ENCODE measurements at regions not wholly inside any gene's neighbourhood (a gene's known extent, or its start where the extent isn't known, plus 50 kb on each side); places are given as distances from the start of the nearest gene placed in this dataset.

DNA sequence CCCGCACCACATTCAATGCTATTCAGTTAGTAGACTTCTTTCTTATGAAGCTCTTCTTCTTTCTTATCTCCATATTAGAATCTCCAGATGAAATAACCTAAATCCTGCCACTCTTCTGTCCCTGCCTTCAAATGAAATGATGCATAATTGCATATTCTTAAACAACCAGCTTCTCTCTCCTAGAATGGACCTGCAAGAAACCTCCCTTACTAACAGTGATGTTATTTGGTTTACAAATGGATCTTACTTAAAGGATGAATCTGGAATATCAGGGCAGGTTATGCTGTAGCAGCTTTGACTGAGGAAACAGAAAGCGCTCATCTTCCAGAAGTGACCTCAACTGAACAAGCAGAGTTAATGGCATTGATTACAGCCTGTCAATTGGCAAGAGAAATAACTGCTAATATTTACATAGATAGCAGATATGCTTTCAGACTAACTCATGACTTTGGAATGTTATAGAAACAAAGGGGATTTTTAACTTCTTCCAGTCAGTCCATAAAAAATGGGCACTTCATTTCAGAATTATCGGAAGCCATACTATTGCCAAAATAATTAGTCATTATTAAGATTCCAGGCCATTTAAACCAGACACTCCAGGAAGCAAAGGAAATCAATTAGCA lies 755.7 kb upstream of the HS6ST1 start (continued):
- TF ChIP-seq, protein P1, sequence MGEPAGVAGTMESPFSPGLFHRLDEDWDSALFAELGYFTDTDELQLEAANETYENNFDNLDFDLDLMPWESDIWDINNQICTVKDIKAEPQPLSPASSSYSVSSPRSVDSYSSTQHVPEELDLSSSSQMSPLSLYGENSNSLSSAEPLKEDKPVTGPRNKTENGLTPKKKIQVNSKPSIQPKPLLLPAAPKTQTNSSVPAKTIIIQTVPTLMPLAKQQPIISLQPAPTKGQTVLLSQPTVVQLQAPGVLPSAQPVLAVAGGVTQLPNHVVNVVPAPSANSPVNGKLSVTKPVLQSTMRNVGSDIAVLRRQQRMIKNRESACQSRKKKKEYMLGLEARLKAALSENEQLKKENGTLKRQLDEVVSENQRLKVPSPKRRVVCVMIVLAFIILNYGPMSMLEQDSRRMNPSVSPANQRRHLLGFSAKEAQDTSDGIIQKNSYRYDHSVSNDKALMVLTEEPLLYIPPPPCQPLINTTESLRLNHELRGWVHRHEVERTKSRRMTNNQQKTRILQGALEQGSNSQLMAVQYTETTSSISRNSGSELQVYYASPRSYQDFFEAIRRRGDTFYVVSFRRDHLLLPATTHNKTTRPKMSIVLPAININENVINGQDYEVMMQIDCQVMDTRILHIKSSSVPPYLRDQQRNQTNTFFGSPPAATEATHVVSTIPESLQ (CRISPR knock-in tag; conservative IDR thresholded peaks at IDR 0.05) = no peak

DNA sequence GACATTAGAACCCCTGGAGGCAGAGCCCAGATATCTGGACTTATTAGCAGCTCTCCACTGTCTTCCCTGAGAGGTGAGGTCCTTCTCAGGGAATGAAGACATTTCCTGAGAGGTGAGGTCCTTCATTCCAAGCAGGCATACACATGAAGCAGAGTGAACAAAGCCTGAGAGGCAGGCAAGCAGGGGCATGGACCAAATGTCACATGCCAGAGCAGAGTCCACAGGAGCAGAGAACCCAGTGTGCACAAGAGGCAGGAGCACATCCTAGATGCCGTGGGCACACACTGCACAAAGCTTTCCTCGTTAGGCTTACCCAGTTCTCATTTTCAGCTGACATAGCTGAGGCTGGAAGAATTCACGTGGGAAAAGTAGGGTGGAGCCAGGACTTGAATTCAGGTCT lies 759.9 kb upstream of the HS6ST1 start:
- Histone ChIP-seq H2AFZ (ENCODE audit: low read length) (no peak overlapping the region), H3K36me3 (replicated peaks in 1 of 2; ENCODE audit: control insufficient read depth in 1 of 2, insufficient read depth in 2 of 2, low read length in 2 of 2) (no peaks in the 10 kb centered on the region), H3K4me1 (ENCODE audit: insufficient read depth, low read length) (no peaks in the 10 kb centered on the region), H3K27ac (ENCODE audit: extremely low read length, insufficient read depth, low read length) (no peak overlapping the region), H3K4me2 (ENCODE audit: low read depth, low read length) (no peak overlapping the region), H3K9ac (ENCODE audit: insufficient read depth, low read depth, low read length) (no peak overlapping the region), H3K79me2 (ENCODE audit: insufficient read depth, low read length) (no peaks in the 10 kb centered on the region), H4K20me1 (ENCODE audit: insufficient read depth, low read length) (no peaks in the 10 kb centered on the region), H3K9me3 (ENCODE audit: low read length) (no peaks in the 10 kb centered on the region), H3K4me3 (replicated peaks in 1 of 3; ENCODE audit: insufficient read depth in 1 of 3, low read depth in 2 of 3, low read length in 3 of 3) (no peak overlapping the region), H3K27me3 (ENCODE audit: control insufficient read depth in 1 of 2, insufficient read depth in 2 of 2, low read length in 2 of 2) (peaks cover 1 to 4% of the 10 kb centered on the region in 2 experiments; a peak in 2 of 5 replicates)
- intact Hi-C loops (cut with micrococcal nuclease; ENCODE audit: unreplicated experiment) = no loop called here
- DNase-seq (ENCODE audit: low spot score) (no peak), FAIRE-seq (no peak), ATAC-seq (peak; percentile 60)
- in situ Hi-C loops (cut with HindIII; ENCODE audit: extremely low pct_ligation_motif_present, low pct_unique_long_range_greater_than_20kb) = no loop called here
- POLR2A ChIA-PET = no interaction called here
- CTCF ChIA-PET (ENCODE audit: low intra/inter-chr PET ratio, low total read pairs) = no interaction called here
- TF ChIP-seq HNF4A (CRISPR knock-in tag; IDR thresholded peaks at IDR 0.05) (0 out of 2 replicates have a peak, but pooled peaks have one; percentile 12), GATA4 (IDR thresholded peaks at IDR 0.05; ENCODE audit: borderline replicate concordance, low read depth) (no peak)
- BruUV-seq (replicated peaks) = no TSS peak
- 18% methylated on average over 3 of the region's 3 CpGs for WGBS (ENCODE audit: low lambda C conversion rate)
